GM18517 (cell line): ENCODE measurements at regions not wholly inside any gene's neighbourhood (a gene's known extent, or its start where the extent isn't known, plus 50 kb on each side); places are given as distances from the start of the nearest gene placed in this dataset.
"Not testable (repeated sequence)": the region's sequence is repeated elsewhere in the genome, so short reads cannot be mapped to it uniquely, and the experiment has no call there.

Source experiments
- ATAC-seq: cut with Tn5 transposase; IDR thresholded peaks from one replicate; pipeline ENCODE4 v1.9.1; 2021; ENCODE audit warnings: mild to moderate bottlenecking, moderate library complexity; ENCODE audit not compliant: unreplicated experiment

- ATAC-seq = not testable (repeated sequence)
Observed at GRCh38 chr6:71007298-71007697, 50.4 kb upstream of the B3GAT2 start.

- ATAC-seq = no peak
Observed at GRCh38 chr6:71011871-71012371, 55.1 kb upstream of the B3GAT2 start.

GRCh38 chr6:71012866-71013469, 56.1 kb upstream of the B3GAT2 start:
- peak; percentile 88 for ATAC-seq

- ATAC-seq = no peak
Observed at GRCh38 chr6:71015392-71015791, 58.5 kb upstream of the B3GAT2 start.

GRCh38 chr6:71028236-71028876, 71.5 kb upstream of the B3GAT2 start:
- ATAC-seq = no peak

GRCh38 chr6:71028877-71029252, 72.0 kb upstream of the B3GAT2 start:
- ATAC-seq = no peak

GRCh38 chr6:71029555-71029954, 72.7 kb upstream of the B3GAT2 start:
- no peak for ATAC-seq

GRCh38 chr6:71031912-71032311, 75.1 kb upstream of the B3GAT2 start:
- no peak for ATAC-seq

- ATAC-seq = no peak
Observed at GRCh38 chr6:71033171-71033570, 76.3 kb upstream of the B3GAT2 start.

GRCh38 chr6:71033890-71034289, 77.0 kb upstream of the B3GAT2 start:
- ATAC-seq = no peak

GRCh38 chr6:71034563-71035345, 77.9 kb upstream of the B3GAT2 start:
- no peak for ATAC-seq

- ATAC-seq = no peak
Observed at GRCh38 chr6:71035871-71036270, 79.0 kb upstream of the B3GAT2 start.

GRCh38 chr6:71038711-71039344, 82.0 kb upstream of the B3GAT2 start:
- ATAC-seq = no peak

GRCh38 chr6:71040043-71040442, 83.2 kb upstream of the B3GAT2 start:
- no peak for ATAC-seq

- no peak for ATAC-seq
Observed at GRCh38 chr6:71040841-71041240, 84.0 kb upstream of the B3GAT2 start.

- ATAC-seq = no peak
Observed at GRCh38 chr6:71043902-71044301, 87.0 kb upstream of the B3GAT2 start.

- no peak for ATAC-seq
Observed at GRCh38 chr6:71044753-71045152, 87.9 kb upstream of the B3GAT2 start.

- no peak for ATAC-seq
Observed at GRCh38 chr6:71045296-71045695, 88.4 kb upstream of the B3GAT2 start.

GRCh38 chr6:71047417-71047816, 90.6 kb upstream of the B3GAT2 start:
- ATAC-seq = no peak

GRCh38 chr6:71048320-71049164, 91.7 kb upstream of the B3GAT2 start:
- no peak for ATAC-seq
